Renal cortex interstitium (tissue), 11 donors: ENCODE measurements at regions not wholly inside any gene's neighbourhood (a gene's known extent, or its start where the extent isn't known, plus 50 kb on each side); places are given as distances from the start of the nearest gene placed in this dataset.
"Not testable (repeated sequence)": the region's sequence is repeated elsewhere in the genome, so short reads cannot be mapped to it uniquely, and the experiment has no call there.

ENCODE experiments used
- DNase-seq, 11 donors: peaks; one replicate each; pipeline ENCODE4 v3.0.0-alpha.2; 2013; ENCODE audit warnings: low read depth in 9 of 11, low spot score in 4 of 11; ENCODE audit errors: extremely low read depth in 1 of 11

GRCh38 chr2:5183031-5183430, 509.2 kb upstream of the SOX11 start:
- DNase-seq: no peak

GRCh38 chr2:5187283-5187682, 504.9 kb upstream of the SOX11 start:
- DNase-seq: no peak

- no peak for DNase-seq
Measured at GRCh38 chr2:5188636-5189035, 503.5 kb upstream of the SOX11 start.

- DNase-seq: no peak
Measured at GRCh38 chr2:5190023-5190422, 502.2 kb upstream of the SOX11 start.

GRCh38 chr2:5195636-5196035, 496.5 kb upstream of the SOX11 start:
- no peak for DNase-seq

- no peak for DNase-seq
Measured at GRCh38 chr2:5203134-5203755, 488.9 kb upstream of the SOX11 start.

GRCh38 chr2:5206742-5207141, 485.4 kb upstream of the SOX11 start:
- not testable (repeated sequence) for DNase-seq

- no peak for DNase-seq
Measured at GRCh38 chr2:5215989-5216607, 476.1 kb upstream of the SOX11 start.

- no peak for DNase-seq
Measured at GRCh38 chr2:5227062-5227699, 465.0 kb upstream of the SOX11 start.

- no peak for DNase-seq
Measured at GRCh38 chr2:5229574-5229973, 462.6 kb upstream of the SOX11 start.

GRCh38 chr2:5230444-5230843, 461.7 kb upstream of the SOX11 start:
- no peak for DNase-seq

GRCh38 chr2:5230855-5231254, 461.3 kb upstream of the SOX11 start:
- DNase-seq: no peak

GRCh38 chr2:5231287-5231686, 460.9 kb upstream of the SOX11 start:
- DNase-seq: no peak

- no peak for DNase-seq
Measured at GRCh38 chr2:5234563-5234962, 457.6 kb upstream of the SOX11 start.

GRCh38 chr2:5235701-5236100, 456.5 kb upstream of the SOX11 start:
- no peak for DNase-seq

- no peak for DNase-seq
Measured at GRCh38 chr2:5236249-5236648, 455.9 kb upstream of the SOX11 start.

- DNase-seq: no peak
Measured at GRCh38 chr2:5242751-5243150, 449.4 kb upstream of the SOX11 start.

- no peak for DNase-seq
Measured at GRCh38 chr2:5250482-5250881, 441.7 kb upstream of the SOX11 start.

- no peak for DNase-seq
Measured at GRCh38 chr2:5253263-5253662, 438.9 kb upstream of the SOX11 start.

- DNase-seq: no peak
Measured at GRCh38 chr2:5254791-5255332, 437.3 kb upstream of the SOX11 start.

GRCh38 chr2:5263291-5263690, 428.9 kb upstream of the SOX11 start:
- DNase-seq: no peak
